K562 (cell line): ENCODE measurements at regions not wholly inside any gene's neighbourhood (a gene's known extent, or its start where the extent isn't known, plus 50 kb on each side); places are given as distances from the start of the nearest gene placed in this dataset.

Experiments
- ATAC-seq: fragments of 200-7000 bp; cut with Tn5 transposase; 3 replicates; pipeline ENCODE4 v1.9.1; 2020; ENCODE audit warnings: moderate library complexity
- BruUV-seq: library from RNA; stranded (reverse); fragments of 400-500 nt; replicated peaks from 2 replicates; lab custom pipeline; 2021; lab: Mats Ljungman, UMichigan
- CTCF ChIA-PET: fragments of 300-600 bp; formaldehyde crosslinking; extraction: SDS; loops from one replicate; lab custom pipeline; 2021; ENCODE audit warnings: low intra/inter-chr PET ratio; lab: Yijun Ruan, JAX
- POLR2A ChIA-PET: fragments of 300-600, 350-650 bp; sonication (Branson Sonifier 250); formaldehyde crosslinking; extraction: SDS; loops from one replicate; lab custom pipeline; 2021; ENCODE audit warnings: antibody characterized with exemption, inconsistent platforms; lab: Yijun Ruan, JAX
- DNase-seq, 4 experiments: peaks; one replicate each; pipeline versions ENCODE4 v3.0.0 to v3.0.0-alpha.2; 2011 to 2018; ENCODE audit warnings: low spot score in 3 of 4, mixed read lengths in 3 of 4; ENCODE audit errors: extremely low read depth in 1 of 4
- FAIRE-seq: peaks from 2 replicates; lab custom pipeline; 2011; peaks lifted over from hg19 to GRCh38; lab: Jason Lieb, UNC
- H2AFZ ChIP-seq: 2 replicates; pipeline ENCODE4 v1.6.0; 2011; ENCODE audit warnings: low read depth, low read length, control low read depth, inconsistent platforms
- H3K27ac ChIP-seq: fragments of 200-600 bp; 3 replicates; pipeline ENCODE4 v1.8.0; 2011; ENCODE audit warnings: low read depth, mild to moderate bottlenecking, control low read depth, inconsistent platforms, low read length, moderate library complexity, mixed read lengths; ENCODE audit errors: extremely low read depth
- H3K27me3 ChIP-seq, 2 experiments: fragments of 300-600 bp in 1 of 2; 2 replicates in 1 of 2; 3 replicates in 1 of 2; pipeline versions ENCODE4 v1.6.0 to v1.8.0; 2011; ENCODE audit warnings: inconsistent platforms in 2 of 2, low read length in 2 of 2, mild to moderate bottlenecking in 1 of 2, mixed read lengths in 1 of 2, moderate library complexity in 1 of 2; ENCODE audit not compliant: control insufficient read depth in 2 of 2, insufficient read depth in 2 of 2
- H3K36me3 ChIP-seq: fragments of 300-600 bp; 3 replicates; pipeline ENCODE4 v1.8.0; 2011; ENCODE audit warnings: mild to moderate bottlenecking, low read length, inconsistent platforms; ENCODE audit not compliant: control insufficient read depth, insufficient read depth
- H3K4me1 ChIP-seq, 2 experiments: fragments of 200-600 bp in 1 of 2; replicated peaks in 1 of 2; 2 replicates in 1 of 2; 3 replicates in 1 of 2; pipeline versions ENCODE4 v1.5.1 to v1.8.0; 2011; ENCODE audit warnings: inconsistent platforms in 2 of 2, low read length in 2 of 2, mild to moderate bottlenecking in 1 of 2, mixed read lengths in 1 of 2, moderate library complexity in 1 of 2; ENCODE audit not compliant: control insufficient read depth in 2 of 2, insufficient read depth in 2 of 2
- H3K4me2 ChIP-seq: 2 replicates; pipeline ENCODE4 v1.6.1; 2011; ENCODE audit warnings: low read length, control low read depth, inconsistent platforms, mixed read lengths; ENCODE audit not compliant: insufficient read depth
- H3K4me3 ChIP-seq: fragments of 200-600 bp; sonication (generic), shearing (Covaris generic); 2 replicates; pipeline ENCODE4 v1.5.1; 2016; ENCODE audit warnings: control low read depth, inconsistent platforms
- H3K79me2 ChIP-seq: fragments of 200-600 bp; 3 replicates; pipeline ENCODE4 v1.8.0; 2011; ENCODE audit warnings: low read length, inconsistent platforms; ENCODE audit not compliant: control insufficient read depth, insufficient read depth
- H3K9ac ChIP-seq, 2 experiments: 2 replicates each; pipeline versions ENCODE4 v1.6.0 to v1.6.1; 2011; ENCODE audit warnings: low read depth in 2 of 2, low read length in 2 of 2, control low read depth in 1 of 2, inconsistent platforms in 1 of 2, mild to moderate bottlenecking in 1 of 2, mixed read lengths in 1 of 2; ENCODE audit not compliant: insufficient read depth in 1 of 2
- H3K9me1 ChIP-seq: one replicate; pipeline ENCODE4 v1.6.0; 2011; ENCODE audit warnings: inconsistent platforms, mild to moderate bottlenecking, low read length, moderate library complexity; ENCODE audit not compliant: control insufficient read depth, insufficient read depth
- H3K9me3 ChIP-seq: replicated peaks from 2 replicates; pipeline ENCODE4 v1.5.1; 2011; ENCODE audit warnings: low read depth, low read length, inconsistent platforms; ENCODE audit not compliant: control insufficient read depth, insufficient read depth
- H4K20me1 ChIP-seq: replicated peaks from 2 replicates; pipeline ENCODE4 v1.6.1; 2011; ENCODE audit warnings: low read length, inconsistent platforms, mixed read lengths; ENCODE audit not compliant: control insufficient read depth, insufficient read depth
- CBFB ChIP-seq: sonication (generic); formaldehyde crosslinking; IDR thresholded peaks from 2 replicates; pipeline ENCODE4 v1.4.0; 2020; ENCODE audit warnings: mild to moderate bottlenecking, missing genetic modification reagents
- TBL1XR1 ChIP-seq, 2 experiments: IDR thresholded peaks; 2 replicates each; pipeline ENCODE4 v1.6.1; 2012; ENCODE audit warnings: improper control_type of control experiment in 2 of 2, low read length in 2 of 2, mild to moderate bottlenecking in 1 of 2
- WGBS: fragments of 100-300 bp; shearing (Covaris generic); methylation state at CpG from one replicate; pipeline ENCODE4 v1.1.6; 2016; ENCODE audit warnings: low coverage, mixed read lengths; ENCODE audit not compliant: insufficient coverage; ENCODE audit errors: missing lambda C conversion rate; 5-methylcytosine and 5-hydroxymethylcytosine counted together
- in situ Hi-C: fragments of 300-500 bp; cut with MboI; formaldehyde crosslinking; loops from 4 replicates; pipeline ENCODE4 v1.15.0; 2018; ENCODE audit warnings: inconsistent platforms, mixed read lengths
- intact Hi-C: fragments of 100-400 bp; cut with micrococcal nuclease; formaldehyde crosslinking; loops from 2 replicates; pipeline ENCODE4 v1.14.2; 2022

GRCh38 chr6:101341926-101342325 lies 51.6 kb upstream of the GRIK2 start:
- ATAC-seq (no peak), DNase-seq (no peak), FAIRE-seq (no peak)
- Histone ChIP-seq H3K9me1 (no peaks in the 10 kb centered on the region), H3K9ac (no peak overlapping the region), H3K4me1 (no peaks in the 10 kb centered on the region), H4K20me1 (no peaks in the 10 kb centered on the region), H3K36me3 (no peaks in the 10 kb centered on the region), H3K79me2 (no peaks in the 10 kb centered on the region), H3K4me3 (no peak overlapping the region), H3K27ac (no peak overlapping the region), H2AFZ (no peak overlapping the region), H3K9me3 (no peaks in the 10 kb centered on the region), H3K27me3 (no peaks in the 10 kb centered on the region), H3K4me2 (no peak overlapping the region)
- CTCF ChIA-PET, result no interaction called here
- intact Hi-C loops, result no loop called here
- POLR2A ChIA-PET, result no interaction called here
- WGBS, result 6% methylated on average over 1 of the region's 1 CpG
- in situ Hi-C loops, result no loop called here
- no TSS peak for BruUV-seq
- TF ChIP-seq TBL1XR1 (IDR thresholded peaks at IDR 0.05; ENCODE audit: low read length in 2 of 2) (no peak), CBFB (CRISPR knock-in tag) (no peak)
- TF ChIP-seq, all 486 proteins: peak for 0
